DMS79 treated with DMSO at 0.1 percent for 48 hours (cell line): ENCODE measurements at regions not wholly inside any gene's neighbourhood (a gene's known extent, or its start where the extent isn't known, plus 50 kb on each side); places are given as distances from the start of the nearest gene placed in this dataset.
A peak's percentile ranks its signal among the peaks of the same experiment; 100 is the strongest.

ENCODE experiments used
- DNase-seq: peaks from one replicate; lab custom pipeline; 2025; lab: John Stamatoyannopoulos, UW

DNA sequence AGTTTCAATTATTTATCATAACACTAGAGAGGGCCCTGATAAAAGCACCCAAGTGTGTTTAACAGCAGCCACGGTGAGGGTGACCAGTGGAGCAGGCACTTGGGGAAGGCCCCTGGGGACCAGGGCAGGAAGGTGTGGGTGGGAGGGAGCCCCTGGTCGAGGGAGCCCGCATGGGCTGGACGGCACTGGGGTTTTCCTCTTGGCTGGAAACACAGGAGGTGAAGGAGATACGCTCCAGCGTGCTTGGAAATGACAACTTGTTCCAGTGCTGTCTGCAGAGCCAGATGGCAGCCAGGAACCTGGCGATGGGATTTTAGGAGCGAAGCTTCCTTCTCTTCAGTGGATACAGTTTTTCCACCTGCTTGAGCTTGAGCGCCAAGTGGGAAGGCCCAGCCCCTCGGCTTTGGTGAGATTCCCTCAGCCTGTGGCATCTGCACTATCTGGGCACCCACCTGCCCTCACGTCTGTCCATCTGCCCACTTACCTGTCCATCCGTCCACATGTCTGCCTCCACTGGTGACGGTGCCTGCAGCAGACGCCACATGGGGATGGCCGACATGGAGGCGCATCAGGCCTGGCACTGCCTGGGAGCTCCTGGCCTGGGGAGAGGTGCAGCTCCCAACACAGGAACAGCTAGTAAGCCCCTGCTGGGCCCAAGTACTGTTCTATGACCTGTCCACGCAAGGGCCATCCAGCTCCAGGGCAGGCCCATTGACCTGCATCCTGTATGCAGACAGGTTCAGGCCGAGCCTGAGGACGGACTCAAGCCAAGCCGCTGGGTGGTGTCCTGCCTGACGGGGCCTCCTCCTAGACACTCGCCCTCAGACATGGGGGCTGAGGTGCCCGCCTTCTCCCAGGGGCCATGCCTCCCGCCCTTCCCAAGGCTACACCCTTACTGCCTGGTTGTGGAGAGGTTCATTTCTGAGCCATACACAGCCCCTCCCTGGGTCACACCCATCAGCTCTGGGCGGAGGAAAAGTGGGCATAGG, 192.2 kb upstream of the C14orf180 start:
- DNase-seq: peak; percentile 79

DNA sequence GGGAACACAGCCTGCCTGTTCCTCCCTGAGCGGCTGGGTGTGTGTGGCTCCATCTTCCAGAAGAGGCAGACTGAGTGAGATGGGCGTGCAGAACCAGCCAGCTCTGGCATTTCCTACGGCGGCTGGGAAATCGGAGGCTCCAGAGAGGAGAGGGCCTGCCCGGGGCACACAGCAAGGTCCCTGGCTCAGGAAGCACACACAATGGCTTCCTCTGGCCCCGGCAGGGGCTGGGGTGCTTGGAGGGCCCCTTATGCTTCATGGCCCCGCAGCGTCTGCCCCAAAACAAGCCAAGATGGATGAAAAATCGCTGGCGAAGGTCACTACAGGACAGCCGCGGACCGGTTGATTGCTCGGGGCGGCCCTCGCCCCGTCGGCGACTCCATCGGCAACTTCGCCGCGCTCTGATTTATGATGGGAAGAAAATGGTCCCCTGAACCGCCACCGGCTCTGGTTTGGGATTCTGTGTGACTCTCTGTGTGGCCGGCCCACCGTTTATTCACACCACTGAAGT, 191.5 kb upstream of the C14orf180 start:
- DNase-seq: no peak

DNA sequence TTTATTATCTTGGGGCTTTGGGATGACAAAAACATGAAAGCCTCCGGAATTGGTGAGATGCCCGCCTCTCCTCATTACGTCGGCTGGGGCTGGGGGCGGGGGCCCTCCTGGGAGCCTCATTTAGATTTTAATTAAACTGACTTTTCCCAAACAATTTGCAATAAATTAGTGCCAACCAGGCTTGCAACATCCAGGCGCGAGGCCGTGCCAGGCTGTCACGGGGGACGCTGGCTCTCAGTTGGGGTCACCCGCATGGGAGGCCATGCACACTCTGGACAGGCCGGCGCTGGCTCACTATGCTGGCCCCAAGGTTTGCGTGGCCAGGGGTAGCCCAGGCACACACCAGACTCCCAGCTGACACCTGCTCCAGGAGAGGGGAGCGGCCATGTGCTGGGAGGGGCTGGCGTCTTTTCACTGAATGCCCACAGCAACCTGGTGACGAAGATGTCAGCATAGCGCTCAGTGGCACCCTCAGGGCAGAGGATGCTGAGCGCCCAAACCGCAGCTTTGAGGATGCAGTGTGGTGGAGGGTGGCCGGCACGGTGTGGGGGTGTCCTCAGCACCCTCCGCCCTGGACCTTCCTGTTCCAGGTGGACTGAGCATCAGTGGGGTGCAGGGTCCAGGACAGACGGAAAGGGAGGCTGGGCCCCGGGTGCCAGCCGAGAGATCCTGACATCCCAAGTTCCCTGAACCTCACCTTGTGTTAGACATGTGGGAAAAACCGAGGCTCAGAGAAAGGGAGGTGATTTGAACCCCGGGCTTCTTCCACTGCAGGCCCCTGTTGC, 190.8 kb upstream of the C14orf180 start:
- DNase-seq: no peak

- DNase-seq: no peak
These were observed 190.0 kb upstream of the C14orf180 start for GRCh38 chr14:104389326-104390220.

- no peak for DNase-seq
These were observed 189.2 kb upstream of the C14orf180 start for GRCh38 chr14:104390221-104390931.

DNA sequence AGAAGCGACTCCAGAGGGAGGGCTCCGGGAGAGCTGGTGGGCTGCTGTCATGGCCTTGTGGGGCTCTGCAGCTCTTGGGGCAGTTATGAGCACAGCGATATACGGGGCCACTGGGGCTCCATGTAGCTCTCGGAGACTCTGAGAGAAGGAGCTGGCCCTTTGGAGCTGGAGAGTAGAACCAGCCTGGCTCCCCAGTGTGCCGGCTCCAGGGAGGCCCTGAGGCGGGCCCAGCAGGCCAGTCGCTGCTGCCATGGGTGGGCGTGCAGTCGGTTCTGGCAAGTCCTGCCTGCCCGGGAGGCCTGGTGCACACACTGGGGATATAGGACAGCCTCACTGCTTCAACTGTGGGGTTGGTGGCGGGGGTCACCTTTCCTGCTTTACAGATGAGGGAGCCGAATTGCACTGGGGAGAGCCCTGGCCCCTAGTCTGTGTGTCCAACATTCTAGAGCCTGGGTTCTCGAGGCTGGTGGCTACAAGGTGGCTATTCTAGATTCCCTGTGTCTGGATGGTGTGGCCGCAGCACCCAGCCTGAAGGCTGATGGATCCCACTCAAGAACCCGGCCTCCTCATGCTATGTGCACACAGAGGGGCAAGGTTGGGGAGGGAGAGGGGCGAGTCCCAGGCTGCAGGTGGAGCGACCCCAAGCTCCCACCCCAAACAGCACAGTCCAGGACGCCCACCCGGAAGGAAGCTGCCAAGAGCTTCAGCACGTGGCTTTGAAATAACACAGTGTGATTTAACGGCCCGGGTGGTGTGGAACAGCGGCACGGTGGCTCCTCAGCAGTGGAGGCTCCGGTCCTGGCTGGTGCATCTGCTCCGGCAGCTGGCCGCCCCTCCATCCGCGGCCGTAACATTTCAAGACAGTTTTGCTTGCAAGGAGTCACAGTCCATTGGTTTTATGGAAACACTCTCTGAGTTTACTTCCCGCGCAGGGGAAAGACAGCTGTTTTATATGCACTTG, 188.3 kb upstream of the C14orf180 start:
- no peak for DNase-seq

DNA sequence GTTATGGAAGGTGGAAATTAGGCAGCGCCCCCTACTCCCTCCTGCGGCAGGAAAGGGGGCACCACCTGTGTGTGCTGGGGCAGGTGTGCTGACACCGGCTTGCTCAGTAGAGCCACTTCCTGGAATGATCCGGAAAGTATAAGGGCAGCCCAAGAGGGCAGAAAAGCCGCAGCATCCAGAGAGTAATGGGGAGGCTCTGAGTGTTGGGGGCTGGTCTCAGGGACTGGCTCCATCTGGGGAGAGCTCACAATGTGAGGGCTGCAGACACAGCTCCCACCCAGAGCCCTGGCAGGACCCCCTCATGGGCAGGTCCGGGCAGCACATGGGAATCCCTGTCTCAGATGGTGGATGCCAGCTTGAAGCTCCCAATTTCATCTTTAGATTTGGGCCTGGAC, 187.6 kb upstream of the C14orf180 start:
- no peak for DNase-seq

GRCh38 chr14:104392396-104393198, 187.0 kb upstream of the C14orf180 start:
- no peak for DNase-seq

- no peak for DNase-seq
These were observed 186.2 kb upstream of the C14orf180 start for GRCh38 chr14:104393199-104393897.

GRCh38 chr14:104393898-104394381, 185.6 kb upstream of the C14orf180 start:
- peak; percentile 94 for DNase-seq

DNA sequence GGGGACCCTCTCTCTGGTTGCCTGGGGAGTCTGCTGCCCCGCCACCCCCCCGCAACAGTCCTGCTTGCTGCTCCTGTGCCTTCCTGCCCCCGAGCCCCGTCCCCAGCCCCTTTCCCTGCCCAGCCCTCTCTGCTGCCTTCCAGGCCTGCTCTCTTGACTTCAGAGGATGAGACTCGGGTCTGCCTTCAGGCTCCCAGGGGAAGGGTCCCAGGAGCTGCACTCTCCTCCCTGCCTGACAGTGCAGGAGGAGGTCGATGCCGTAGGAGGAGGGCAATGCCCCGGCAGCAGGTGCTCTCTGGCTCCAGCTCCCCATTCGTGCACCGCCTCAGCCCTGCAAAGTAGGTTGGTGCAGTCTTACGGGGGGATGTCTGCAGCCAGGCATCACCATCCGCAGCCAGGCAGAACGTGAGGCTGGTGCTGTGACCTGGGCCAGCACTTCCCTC, 185.1 kb upstream of the C14orf180 start:
- DNase-seq: peak; percentile 83

GRCh38 chr14:104395276-104395675, 184.3 kb upstream of the C14orf180 start:
- peak; percentile 71 for DNase-seq

DNA sequence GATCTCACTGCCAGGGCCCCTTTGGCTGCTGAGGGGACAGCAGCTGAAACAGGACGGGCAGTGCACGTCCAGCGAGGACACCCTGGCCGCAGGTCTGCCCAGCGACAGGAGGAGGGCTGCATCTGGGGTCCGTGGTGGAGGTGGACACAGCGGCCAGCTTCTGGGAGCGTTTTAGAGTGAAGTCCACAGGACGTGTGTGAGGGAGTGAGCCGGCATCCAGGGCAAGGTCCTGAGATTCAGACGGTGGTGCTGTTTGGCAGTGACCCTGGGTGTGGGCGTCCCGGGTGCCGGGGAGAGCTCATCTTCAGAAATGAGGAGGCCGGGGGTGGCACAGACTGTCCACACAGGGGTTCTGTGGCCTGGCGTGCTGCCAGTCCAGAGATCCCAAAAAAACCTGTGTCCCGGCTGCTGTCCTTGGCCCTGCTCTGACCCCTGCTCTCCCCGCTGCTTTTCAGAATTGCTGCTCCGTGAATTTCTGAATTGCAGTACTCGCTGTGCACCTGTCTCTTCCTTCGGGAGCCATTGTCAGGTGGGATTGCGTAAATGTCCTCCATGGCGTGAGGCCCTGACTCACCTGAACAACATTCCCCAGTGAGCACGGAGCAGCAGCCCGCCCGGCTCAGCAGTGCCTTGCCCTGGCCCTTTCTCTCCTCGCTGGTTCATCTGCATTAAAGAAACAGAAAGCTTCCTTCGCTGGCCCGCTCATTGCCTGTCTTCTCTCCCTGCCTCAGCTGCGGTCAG, 183.5 kb upstream of the C14orf180 start:
- peak; percentile 91 for DNase-seq

GRCh38 chr14:104396682-104397470, 182.7 kb upstream of the C14orf180 start:
- no peak for DNase-seq

DNA sequence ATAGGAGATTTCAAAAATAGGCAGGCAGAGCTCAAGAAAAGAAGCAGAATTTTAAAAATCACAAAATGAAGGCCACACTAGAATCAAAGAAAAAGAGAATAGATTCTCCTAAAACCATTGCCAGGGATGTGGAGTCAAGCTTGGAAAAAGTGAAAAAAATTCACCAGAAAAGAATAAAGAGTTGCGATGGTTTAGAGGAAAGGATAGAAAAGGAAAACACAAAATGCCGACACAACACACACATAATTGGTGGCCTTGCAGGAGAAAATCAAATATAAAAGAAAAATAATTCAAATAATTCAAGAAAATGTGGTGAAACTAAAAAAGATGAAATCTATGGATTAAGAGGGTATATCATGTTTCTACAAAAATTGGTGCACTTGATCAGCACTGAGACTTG, 181.6 kb upstream of the C14orf180 start:
- no peak for DNase-seq

DNA sequence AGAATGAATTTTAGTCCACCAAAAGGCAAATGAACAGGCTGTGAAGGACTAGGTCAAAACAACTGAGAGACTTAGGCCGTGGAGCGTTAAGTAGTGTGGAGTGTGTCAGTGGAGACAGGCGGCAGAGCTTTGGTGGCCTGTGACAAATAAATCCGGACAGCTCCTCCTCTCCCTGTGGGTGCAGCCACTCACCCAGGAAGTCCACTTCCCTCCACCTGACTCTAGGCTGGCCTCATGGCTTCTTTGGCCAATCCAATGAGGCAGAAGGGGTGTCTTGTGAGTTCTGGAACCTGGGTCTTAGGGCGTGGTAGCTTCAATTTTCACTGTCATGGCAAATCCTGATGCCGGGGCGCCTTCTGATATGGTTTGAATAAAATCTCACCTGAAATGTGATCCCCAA, 180.9 kb upstream of the C14orf180 start:
- DNase-seq: no peak
